ENCODE measurements at regions not wholly inside any gene's neighbourhood (a gene's known extent, or its start where the extent isn't known, plus 50 kb on each side); places are given as distances from the start of the nearest gene placed in this dataset.

DNA sequence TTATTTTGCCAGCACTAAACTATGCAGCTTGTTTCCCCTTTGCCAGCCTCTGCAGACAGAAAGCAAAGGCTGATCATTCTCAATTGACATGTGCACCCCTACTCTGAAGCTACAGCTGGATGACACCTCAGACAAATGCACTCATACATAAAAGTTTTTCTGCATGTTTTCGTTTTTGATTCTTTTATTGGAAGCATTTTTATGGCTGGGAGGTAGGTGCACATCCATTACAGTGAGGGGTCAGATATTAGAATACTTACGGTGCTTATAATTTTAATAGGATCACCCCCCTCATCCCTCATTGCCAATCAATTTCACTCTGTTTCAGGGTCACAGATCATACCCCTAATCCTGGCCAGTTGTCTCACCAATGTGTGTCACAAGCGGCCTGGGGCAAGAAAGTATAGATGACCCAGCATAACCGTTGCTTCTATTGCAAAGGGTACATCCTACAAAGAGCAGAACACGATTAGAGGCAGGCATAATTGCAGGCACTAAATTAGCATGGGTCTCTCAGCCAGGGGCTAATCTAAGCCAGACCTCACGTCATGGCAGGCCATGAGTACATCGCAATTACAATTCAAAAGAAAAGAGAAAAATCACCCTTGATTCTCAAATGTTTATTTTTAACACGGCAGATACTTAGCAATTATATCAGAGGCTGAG is 89.5 kb upstream of the SOX9 start:
- DNase-seq (ENCODE audit: extremely low spot score): no peak

GRCh38 chr17:72033334-72033733 is 87.5 kb upstream of the SOX9 start:
- H3K9me3 ChIP-seq: no peaks in the 10 kb centered on the region
- no peak for DNase-seq (ENCODE audit: extremely low spot score)
- TF ChIP-seq EP300 (IDR thresholded peaks at IDR 0.05): no peak
- TF ChIP-seq POLR2AphosphoS5 (IDR thresholded peaks at IDR 0.05): no peak
- TF ChIP-seq POLR2A (IDR thresholded peaks at IDR 0.05; ENCODE audit: low read depth): no peak
- no peak for TF ChIP-seq CTCF (IDR thresholded peaks at IDR 0.05)
- peaks cover 0 to 31% (median 3%) of the 10 kb centered on the region in 4 donors for H3K27me3 ChIP-seq
- no peak overlapping the region for H3K27ac ChIP-seq (replicated peaks in 1 of 4)
- intact Hi-C loops (cut with DNase I): no loop called here
- no peak overlapping the region for H3K4me3 ChIP-seq
- H3K4me1 ChIP-seq: peaks cover 0 to 12% (median 8%) of the 10 kb centered on the region in 4 donors
- no peaks in the 10 kb centered on the region for H3K36me3 ChIP-seq
- WGBS: 72% methylated on average over 4 of the region's 4 CpGs

More for the DNA sequence above, 89.5 kb upstream of the SOX9 start:
- Histone ChIP-seq H3K36me3 (no peaks in the 10 kb centered on the region), H3K4me3 (no peak overlapping the region), H3K27me3 (peaks cover 0 to 35% (median 3%) of the 10 kb centered on the region in 4 donors), H3K9me3 (no peaks in the 10 kb centered on the region), H3K4me1 (peaks cover 0 to 12% (median 8%) of the 10 kb centered on the region in 4 donors), H3K27ac (replicated peaks in 1 of 4) (no peak overlapping the region)
- WGBS: 85% methylated on average over 7 of the region's 8 CpGs
- intact Hi-C loops (cut with DNase I): no loop called here
- TF ChIP-seq EP300 (IDR thresholded peaks at IDR 0.05) (no peak), CTCF (IDR thresholded peaks at IDR 0.05) (no peak), POLR2AphosphoS5 (IDR thresholded peaks at IDR 0.05) (no peak), POLR2A (IDR thresholded peaks at IDR 0.05; ENCODE audit: low read depth) (no peak)

- intact Hi-C loops (cut with DNase I): no loop called here
- 75% methylated on average over 2 of the region's 2 CpGs for WGBS
- no peak overlapping the region for H3K27ac ChIP-seq (replicated peaks in 1 of 4)
- peaks cover 0 to 12% (median 8%) of the 10 kb centered on the region in 4 donors for H3K4me1 ChIP-seq
- TF ChIP-seq CTCF (IDR thresholded peaks at IDR 0.05) (no peak), POLR2A (IDR thresholded peaks at IDR 0.05; ENCODE audit: low read depth) (no peak), EP300 (IDR thresholded peaks at IDR 0.05) (no peak), POLR2AphosphoS5 (IDR thresholded peaks at IDR 0.05) (no peak)
- no peaks in the 10 kb centered on the region for H3K36me3 ChIP-seq
- no peaks in the 10 kb centered on the region for H3K9me3 ChIP-seq
- no peak for DNase-seq (ENCODE audit: extremely low spot score)
- H3K4me3 ChIP-seq: no peak overlapping the region
- peaks cover 0 to 26% (median 3%) of the 10 kb centered on the region in 4 donors for H3K27me3 ChIP-seq
These were observed 86.8 kb upstream of the SOX9 start for GRCh38 chr17:72034000-72034399.

DNA sequence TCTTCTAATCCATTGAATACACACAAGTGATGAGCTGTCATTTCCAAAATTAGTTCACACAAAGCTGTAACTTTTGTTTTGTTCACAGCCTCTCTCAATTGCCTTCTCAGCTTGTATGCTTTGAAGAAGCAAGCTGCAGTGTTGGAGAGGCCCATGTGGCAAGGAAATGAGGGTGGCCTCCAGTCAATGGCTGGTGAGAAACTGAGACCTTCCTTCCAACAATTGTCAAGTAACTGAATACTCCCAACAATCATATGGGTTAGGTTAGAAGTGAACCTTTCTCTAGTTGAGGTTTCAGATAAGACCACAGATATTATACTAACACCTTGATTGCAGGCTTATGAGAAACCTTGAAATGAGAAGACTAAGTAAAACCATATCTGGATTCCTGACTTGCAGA is 82.4 kb upstream of the SOX9 start:
- no peaks in the 10 kb centered on the region for H3K9me3 ChIP-seq
- DNase-seq (ENCODE audit: extremely low spot score): no peak
- H3K4me1 ChIP-seq: no peaks in the 10 kb centered on the region
- H3K4me3 ChIP-seq: no peak overlapping the region
- intact Hi-C loops (cut with DNase I): no loop called here
- no peak overlapping the region for H3K27ac ChIP-seq (replicated peaks in 1 of 4)
- H3K36me3 ChIP-seq: no peaks in the 10 kb centered on the region
- peaks cover 0 to 7% (median 0%) of the 10 kb centered on the region in 4 donors for H3K27me3 ChIP-seq
- TF ChIP-seq EP300 (IDR thresholded peaks at IDR 0.05) (no peak), POLR2AphosphoS5 (IDR thresholded peaks at IDR 0.05) (no peak), CTCF (IDR thresholded peaks at IDR 0.05) (no peak), POLR2A (IDR thresholded peaks at IDR 0.05; ENCODE audit: low read depth) (no peak)

- 79% methylated on average over 2 of the region's 2 CpGs for WGBS
- H3K4me1 ChIP-seq: no peaks in the 10 kb centered on the region
- intact Hi-C loops (cut with DNase I): no loop called here
- no peak overlapping the region for H3K27ac ChIP-seq (replicated peaks in 1 of 4)
- H3K4me3 ChIP-seq: no peak overlapping the region
- peaks cover 0 to 12% (median 0%) of the 10 kb centered on the region in 4 donors for H3K27me3 ChIP-seq
- no peaks in the 10 kb centered on the region for H3K36me3 ChIP-seq
- TF ChIP-seq CTCF (IDR thresholded peaks at IDR 0.05) (no peak), POLR2A (IDR thresholded peaks at IDR 0.05; ENCODE audit: low read depth) (no peak), EP300 (IDR thresholded peaks at IDR 0.05) (no peak), POLR2AphosphoS5 (IDR thresholded peaks at IDR 0.05) (no peak)
- no peaks in the 10 kb centered on the region for H3K9me3 ChIP-seq
- DNase-seq (ENCODE audit: extremely low spot score): no peak
These were observed 81.3 kb upstream of the SOX9 start for GRCh38 chr17:72039490-72039889.
